HEK293 (cell line): ENCODE measurements at regions not wholly inside any gene's neighbourhood (a gene's known extent, or its start where the extent isn't known, plus 50 kb on each side); places are given as distances from the start of the nearest gene placed in this dataset.

ENCODE experiments used
- CTCF ChIA-PET: fragments of 350-600 bp; formaldehyde crosslinking; extraction: SDS; loops from one replicate; lab custom pipeline; 2021; ENCODE audit warnings: antibody characterized with exemption; lab: Yijun Ruan, JAX
- POLR2A ChIA-PET: fragments of 300-600 bp; formaldehyde crosslinking; extraction: SDS; loops from one replicate; lab custom pipeline; 2020; ENCODE audit warnings: antibody characterized with exemption, inconsistent platforms; lab: Yijun Ruan, JAX
- H3K27ac ChIP-seq: fragments of 200-500 bp; sonication (Bioruptor generic); 2 replicates; pipeline ENCODE4 v1.5.1; 2014; ENCODE audit warnings: low read depth, low read length, control low read depth, inconsistent platforms; ENCODE audit errors: extremely low read depth
- H3K36me3 ChIP-seq, 2 experiments: fragments of 200-500 bp in 1 of 2; sonication (Bioruptor generic) in 1 of 2; 1 replicate in 1 of 2; 2 replicates in 1 of 2; pipeline ENCODE4 v1.5.1; 2014 to 2017; ENCODE audit warnings: inconsistent platforms in 2 of 2, low read length in 2 of 2; ENCODE audit not compliant: control insufficient read depth in 2 of 2, insufficient read depth in 1 of 2
- H3K4me1 ChIP-seq: fragments of 200-500 bp; sonication (Bioruptor generic); 2 replicates; pipeline ENCODE4 v1.5.1; 2014; ENCODE audit warnings: mild to moderate bottlenecking, low read length, inconsistent platforms; ENCODE audit not compliant: control insufficient read depth, insufficient read depth
- H3K4me3 ChIP-seq: 2 replicates; pipeline ENCODE4 v1.5.1; 2011; ENCODE audit warnings: low read depth, mild to moderate bottlenecking, control low read depth, low read length, moderate library complexity
- H3K9me3 ChIP-seq: fragments of 200-500 bp; sonication (Bioruptor generic); 2 replicates; pipeline ENCODE4 v1.5.1; 2014; ENCODE audit warnings: low read depth, low read length, inconsistent platforms; ENCODE audit not compliant: control insufficient read depth, insufficient read depth
- ELK4 ChIP-seq: IDR thresholded peaks from 2 replicates; pipeline ENCODE4 v1.6.1; 2011; ENCODE audit warnings: mild to moderate bottlenecking, low read depth, low read length, borderline replicate concordance
- GFI1B ChIP-seq: fragments of 450-650 bp; formaldehyde crosslinking; IDR thresholded peaks from 2 replicates; pipeline ENCODE4 v1.5.1; 2016; ENCODE audit warnings: missing biosample characterization, missing genetic modification characterization
- KLF10 ChIP-seq: fragments of 450-650 bp; IDR thresholded peaks from 2 replicates; pipeline ENCODE4 v1.5.1; 2018; ENCODE audit warnings: missing biosample characterization, mild to moderate bottlenecking, missing genetic modification characterization
- MYNN ChIP-seq: fragments of 450-650 bp; formaldehyde crosslinking; IDR thresholded peaks from 2 replicates; pipeline ENCODE4 v1.5.1; 2016; ENCODE audit warnings: missing biosample characterization, missing genetic modification characterization, borderline replicate concordance
- PATZ1 ChIP-seq: fragments of 450-650 bp; formaldehyde crosslinking; IDR thresholded peaks from 2 replicates; pipeline ENCODE4 v1.5.1; 2016; ENCODE audit warnings: missing biosample characterization, missing genetic modification characterization
- PRDM1 ChIP-seq: fragments of 450-650 bp; formaldehyde crosslinking; IDR thresholded peaks from 2 replicates; pipeline ENCODE4; 2016; ENCODE audit warnings: missing biosample characterization, missing genetic modification characterization
- SCRT2 ChIP-seq: fragments of 450-650 bp; formaldehyde crosslinking; IDR thresholded peaks from 2 replicates; pipeline ENCODE4 v1.5.1; 2016; ENCODE audit warnings: missing biosample characterization, missing genetic modification characterization
- SETDB1 ChIP-seq: IDR thresholded peaks from one replicate; pipeline ENCODE4 v1.6.1; 2017; ENCODE audit warnings: mild to moderate bottlenecking, low read length, moderate library complexity, mixed read lengths; ENCODE audit not compliant: insufficient read length
- TRIM28 ChIP-seq: IDR thresholded peaks from 2 replicates; pipeline ENCODE4 v1.6.1; 2011; ENCODE audit warnings: low read length, control low read depth, borderline replicate concordance
- YY1 ChIP-seq: fragments of 450-650 bp; formaldehyde crosslinking; IDR thresholded peaks from 2 replicates; pipeline ENCODE4 v1.5.1; 2018; ENCODE audit warnings: missing biosample characterization, missing genetic modification characterization
- ZBTB48 ChIP-seq: fragments of 450-650 bp; formaldehyde crosslinking; IDR thresholded peaks from 2 replicates; pipeline ENCODE4 v1.5.1; 2016; ENCODE audit warnings: missing biosample characterization, missing genetic modification characterization
- ZFHX2 ChIP-seq: fragments of 450-650 bp; formaldehyde crosslinking; conservative IDR thresholded peaks from 2 replicates; pipeline ENCODE4 v1.5.1; 2016; ENCODE audit warnings: missing biosample characterization, missing genetic modification characterization
- ZFP3 ChIP-seq: fragments of 450-650 bp; formaldehyde crosslinking; IDR thresholded peaks from 2 replicates; pipeline ENCODE4 v1.5.1; 2016; ENCODE audit warnings: low read depth, missing biosample characterization, missing genetic modification characterization
- ZNF133 ChIP-seq: fragments of 450-650 bp; formaldehyde crosslinking; IDR thresholded peaks from 2 replicates; pipeline ENCODE4 v1.5.1; 2016; ENCODE audit warnings: missing biosample characterization, missing genetic modification characterization
- ZNF18 ChIP-seq: fragments of 450-650 bp; formaldehyde crosslinking; IDR thresholded peaks from 2 replicates; pipeline ENCODE4 v1.5.1; 2016; ENCODE audit warnings: missing biosample characterization, missing genetic modification characterization
- ZNF24 ChIP-seq: fragments of 450-650 bp; formaldehyde crosslinking; IDR thresholded peaks from 2 replicates; pipeline ENCODE4 v1.5.1; 2016; ENCODE audit warnings: missing biosample characterization, missing genetic modification characterization
- ZNF510 ChIP-seq: fragments of 450-650 bp; formaldehyde crosslinking; IDR thresholded peaks from 2 replicates; pipeline ENCODE4 v1.5.1; 2018; ENCODE audit warnings: mild to moderate bottlenecking, missing genetic modification characterization, missing biosample characterization; ENCODE audit not compliant: insufficient replicate concordance
- ZNF626 ChIP-seq: fragments of 450-650 bp; sonication (Bioruptor Pico); formaldehyde crosslinking; IDR thresholded peaks from 2 replicates; pipeline ENCODE4 v1.5.1; 2018; ENCODE audit warnings: missing biosample characterization, missing genetic modification characterization, inconsistent platforms
- ZNF629 ChIP-seq: fragments of 450-650 bp; formaldehyde crosslinking; IDR thresholded peaks from 2 replicates; pipeline ENCODE4 v1.5.1; 2017; ENCODE audit warnings: missing biosample characterization, missing genetic modification characterization
- ZNF660 ChIP-seq: fragments of 450-650 bp; IDR thresholded peaks from 2 replicates; pipeline ENCODE4 v1.5.1; 2018; ENCODE audit warnings: missing biosample characterization, mild to moderate bottlenecking, missing genetic modification characterization
- ZNF670 ChIP-seq: fragments of 450-650 bp; formaldehyde crosslinking; IDR thresholded peaks from 2 replicates; pipeline ENCODE4 v1.5.1; 2016; ENCODE audit warnings: missing biosample characterization, missing genetic modification characterization, low read depth
- ZNF792 ChIP-seq: fragments of 450-650 bp; formaldehyde crosslinking; IDR thresholded peaks from 2 replicates; pipeline ENCODE4 v1.5.1; 2016; ENCODE audit warnings: missing biosample characterization, missing genetic modification characterization
- ZNF830 ChIP-seq: fragments of 450-650 bp; IDR thresholded peaks from 2 replicates; pipeline ENCODE4 v1.5.0; 2018; ENCODE audit warnings: missing biosample characterization, missing genetic modification characterization, low read depth, mild to moderate bottlenecking, moderate library complexity
- TF ChIP-seq, protein P1 (sequence below): fragments of 450-650 bp; formaldehyde crosslinking; optimal IDR thresholded peaks from 2 replicates; pipeline ENCODE3; 2016; ENCODE audit warnings: missing biosample characterization, mild to moderate bottlenecking, missing genetic modification characterization

- no peaks in the 10 kb centered on the region for H3K4me1 ChIP-seq
- H3K9me3 ChIP-seq: no peaks in the 10 kb centered on the region
- ChIA-PET CTCF (no interaction called here), POLR2A (no interaction called here)
- H3K27ac ChIP-seq: no peak overlapping the region
- no peaks in the 10 kb centered on the region for H3K36me3 ChIP-seq
- no peak overlapping the region for H3K4me3 ChIP-seq
- TF ChIP-seq ZFP3 (tag by site-specific recombination) (no peak), KLF10 (tag by site-specific recombination) (no peak), YY1 (tag by site-specific recombination) (no peak), SETDB1 (no peak), ZBTB48 (tag by site-specific recombination) (no peak), ELK4 (no peak), ZNF18 (no peak), ZNF24 (tag by site-specific recombination) (no peak)
Observed at GRCh38 chr7:119007236-119007635, 782.7 kb downstream of the ANKRD7 start.

GRCh38 chr7:119010635-119011034 is 786.1 kb downstream of the ANKRD7 start:
- H3K4me1 ChIP-seq: no peaks in the 10 kb centered on the region
- CTCF ChIA-PET: interaction anchor here (2.3 kb wide), 1 partner anchor 165 kb away, joined by 7 read pairs; no protein-coding TSS in a partner anchor
- H3K27ac ChIP-seq: no peak overlapping the region
- H3K4me3 ChIP-seq: no peak overlapping the region
- no peaks in the 10 kb centered on the region for H3K36me3 ChIP-seq
- no peaks in the 10 kb centered on the region for H3K9me3 ChIP-seq
- TF ChIP-seq SCRT2 (tag by site-specific recombination) (peak; percentile 54; the same call in 1 of the 2 replicates), ZNF830 (tag by site-specific recombination) (no peak)
- POLR2A ChIA-PET: no interaction called here

- H3K4me1 ChIP-seq: no peaks in the 10 kb centered on the region
- TF ChIP-seq ZNF792: no peak
- no peak for TF ChIP-seq ZBTB48 (tag by site-specific recombination)
- no peak for TF ChIP-seq ZNF629
- TF ChIP-seq, all 188 proteins: peak for 0
- ChIA-PET CTCF (no interaction called here), POLR2A (no interaction called here)
- Histone ChIP-seq H3K36me3 (no peaks in the 10 kb centered on the region), H3K9me3 (no peaks in the 10 kb centered on the region), H3K4me3 (no peak overlapping the region), H3K27ac (no peak overlapping the region)
Observed at GRCh38 chr7:119026391-119026790, 801.9 kb downstream of the ANKRD7 start.

DNA sequence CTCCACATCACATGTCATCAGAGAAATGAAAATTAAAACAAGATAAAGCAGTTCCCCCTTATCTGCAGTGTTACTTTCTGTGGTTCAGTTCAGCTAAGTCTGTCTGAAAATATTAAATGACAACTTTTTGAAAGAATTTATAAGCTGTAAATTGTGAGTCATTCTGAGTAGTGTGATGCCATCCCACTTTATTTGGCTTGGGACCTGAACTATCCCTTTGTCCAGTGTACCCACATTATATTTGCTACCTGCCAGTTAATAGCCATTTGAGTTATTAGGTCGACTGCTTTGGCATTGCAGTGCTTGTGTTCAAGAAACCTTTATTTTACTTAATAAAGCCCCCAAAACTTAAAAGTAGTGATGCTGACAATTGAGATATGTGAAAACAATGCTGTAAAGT is 804.2 kb downstream of the ANKRD7 start:
- ChIA-PET CTCF (interaction anchor here (0.7 kb wide), 1 partner anchor 18 kb away, joined by 3 read pairs; no protein-coding TSS in a partner anchor), POLR2A (no interaction called here)
- Histone ChIP-seq H3K9me3 (no peaks in the 10 kb centered on the region), H3K27ac (no peak overlapping the region), H3K4me3 (no peak overlapping the region), H3K36me3 (no peaks in the 10 kb centered on the region), H3K4me1 (no peaks in the 10 kb centered on the region)
- TF ChIP-seq ZNF626 (tag by site-specific recombination) (no peak), ZFHX2 (no peak), ZNF670 (tag by site-specific recombination) (no peak), GFI1B (tag by site-specific recombination) (no peak), PATZ1 (tag by site-specific recombination) (no peak), PRDM1 (tag by site-specific recombination) (no peak), ZNF133 (tag by site-specific recombination) (no peak), ZNF660 (tag by site-specific recombination) (no peak), ZNF510 (tag by site-specific recombination) (no peak), MYNN (tag by site-specific recombination) (no peak), TRIM28 (no peak)
- TF ChIP-seq, protein P1, sequence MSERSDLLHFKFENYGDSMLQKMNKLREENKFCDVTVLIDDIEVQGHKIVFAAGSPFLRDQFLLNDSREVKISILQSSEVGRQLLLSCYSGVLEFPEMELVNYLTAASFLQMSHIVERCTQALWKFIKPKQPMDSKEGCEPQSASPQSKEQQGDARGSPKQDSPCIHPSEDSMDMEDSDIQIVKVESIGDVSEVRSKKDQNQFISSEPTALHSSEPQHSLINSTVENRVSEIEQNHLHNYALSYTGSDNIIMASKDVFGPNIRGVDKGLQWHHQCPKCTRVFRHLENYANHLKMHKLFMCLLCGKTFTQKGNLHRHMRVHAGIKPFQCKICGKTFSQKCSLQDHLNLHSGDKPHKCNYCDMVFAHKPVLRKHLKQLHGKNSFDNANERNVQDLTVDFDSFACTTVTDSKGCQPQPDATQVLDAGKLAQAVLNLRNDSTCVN (tag by site-specific recombination): no peak
